GM06990 (cell line): ENCODE measurements at regions not wholly inside any gene's neighbourhood (a gene's known extent, or its start where the extent isn't known, plus 50 kb on each side); places are given as distances from the start of the nearest gene placed in this dataset.

ENCODE experiments used
- DNase-seq: peaks from one replicate; pipeline ENCODE4 v3.0.0-alpha.2; 2011; ENCODE audit not compliant: insufficient read length; ENCODE audit errors: extremely low read depth
- H3K27me3 ChIP-seq: replicated peaks from 2 replicates; pipeline ENCODE4 v1.6.0; 2011; ENCODE audit warnings: low read length; ENCODE audit not compliant: control insufficient read depth, insufficient read depth
- H3K36me3 ChIP-seq: 2 replicates; pipeline ENCODE4 v1.5.1; 2011; ENCODE audit warnings: low read length; ENCODE audit not compliant: control insufficient read depth, insufficient read depth
- H3K4me3 ChIP-seq: replicated peaks from 2 replicates; pipeline ENCODE4 v1.5.1; 2011; ENCODE audit warnings: low read depth, mild to moderate bottlenecking, control low read depth, low read length
- CTCF ChIP-seq: IDR thresholded peaks from 2 replicates; pipeline ENCODE4 v1.5.1; 2011; ENCODE audit warnings: low read length, control low read depth, mild to moderate bottlenecking, inconsistent platforms; ENCODE audit not compliant: insufficient read depth, poor library complexity, severe bottlenecking

GRCh38 chr15:93212578-93212977 lies 123.6 kb upstream of the RGMA start:
- Histone ChIP-seq H3K4me3 (no peak overlapping the region), H3K27me3 (no peaks in the 10 kb centered on the region; the same call in 1 of the 2 replicates), H3K36me3 (no peaks in the 10 kb centered on the region)
- DNase-seq = no peak
- TF ChIP-seq CTCF = no peak

GRCh38 chr15:93210995-93211394 lies 122.0 kb upstream of the RGMA start:
- H3K27me3 ChIP-seq = no peaks in the 10 kb centered on the region; the same call in 1 of the 2 replicates
- H3K4me3 ChIP-seq = no peak overlapping the region
- DNase-seq = no peak
- no peaks in the 10 kb centered on the region for H3K36me3 ChIP-seq
- no peak for TF ChIP-seq CTCF

GRCh38 chr15:93209690-93210445 lies 120.9 kb upstream of the RGMA start:
- H3K36me3 ChIP-seq = no peaks in the 10 kb centered on the region
- H3K4me3 ChIP-seq = no peak overlapping the region
- no peak for DNase-seq
- no peak for TF ChIP-seq CTCF
- no peaks in the 10 kb centered on the region; the same call in 1 of the 2 replicates for H3K27me3 ChIP-seq

GRCh38 chr15:93206893-93207292 lies 117.9 kb upstream of the RGMA start:
- no peak for DNase-seq
- H3K36me3 ChIP-seq = no peaks in the 10 kb centered on the region
- H3K27me3 ChIP-seq = 0 out of 2 replicates have a peak, but pooled peaks cover 1% of the 10 kb centered on the region
- H3K4me3 ChIP-seq = no peak overlapping the region
- TF ChIP-seq CTCF = no peak

GRCh38 chr15:93205413-93205812 lies 116.4 kb upstream of the RGMA start:
- H3K27me3 ChIP-seq = 0 out of 2 replicates have a peak, but pooled peaks cover 1% of the 10 kb centered on the region
- no peak for TF ChIP-seq CTCF
- DNase-seq = no peak
- no peak overlapping the region for H3K4me3 ChIP-seq
- no peaks in the 10 kb centered on the region for H3K36me3 ChIP-seq
